HG03280 (cell line): ENCODE measurements at regions not wholly inside any gene's neighbourhood (a gene's known extent, or its start where the extent isn't known, plus 50 kb on each side); places are given as distances from the start of the nearest gene placed in this dataset.
"Not testable (repeated sequence)": the region's sequence is repeated elsewhere in the genome, so short reads cannot be mapped to it uniquely, and the experiment has no call there.

Experiments
- ATAC-seq: cut with Tn5 transposase; IDR thresholded peaks from one replicate; pipeline ENCODE4 v1.9.1; 2021; ENCODE audit warnings: mild to moderate bottlenecking, moderate library complexity; ENCODE audit not compliant: unreplicated experiment

- no peak for ATAC-seq
These were observed 82.6 kb upstream of the ARG1 start for GRCh38 chr6:131490441-131490840.

- ATAC-seq = no peak
These were observed 80.0 kb upstream of the ARG1 start for GRCh38 chr6:131492932-131493573.

GRCh38 chr6:131504387-131504786 is 68.6 kb upstream of the ARG1 start:
- not testable (repeated sequence) for ATAC-seq

- ATAC-seq = peak; percentile 99
These were observed 62.9 kb upstream of the ARG1 start for GRCh38 chr6:131510094-131510493.

- no peak for ATAC-seq
These were observed 62.4 kb upstream of the ARG1 start for GRCh38 chr6:131510591-131510990.

GRCh38 chr6:131519670-131520436 is 53.2 kb upstream of the ARG1 start:
- peak; percentile 98 for ATAC-seq
